ENCODE measurements at regions not wholly inside any gene's neighbourhood (a gene's known extent, or its start where the extent isn't known, plus 50 kb on each side); places are given as distances from the start of the nearest gene placed in this dataset.
"Not testable (repeated sequence)": the region's sequence is repeated elsewhere in the genome, so short reads cannot be mapped to it uniquely, and the experiment has no call there.

DNA sequence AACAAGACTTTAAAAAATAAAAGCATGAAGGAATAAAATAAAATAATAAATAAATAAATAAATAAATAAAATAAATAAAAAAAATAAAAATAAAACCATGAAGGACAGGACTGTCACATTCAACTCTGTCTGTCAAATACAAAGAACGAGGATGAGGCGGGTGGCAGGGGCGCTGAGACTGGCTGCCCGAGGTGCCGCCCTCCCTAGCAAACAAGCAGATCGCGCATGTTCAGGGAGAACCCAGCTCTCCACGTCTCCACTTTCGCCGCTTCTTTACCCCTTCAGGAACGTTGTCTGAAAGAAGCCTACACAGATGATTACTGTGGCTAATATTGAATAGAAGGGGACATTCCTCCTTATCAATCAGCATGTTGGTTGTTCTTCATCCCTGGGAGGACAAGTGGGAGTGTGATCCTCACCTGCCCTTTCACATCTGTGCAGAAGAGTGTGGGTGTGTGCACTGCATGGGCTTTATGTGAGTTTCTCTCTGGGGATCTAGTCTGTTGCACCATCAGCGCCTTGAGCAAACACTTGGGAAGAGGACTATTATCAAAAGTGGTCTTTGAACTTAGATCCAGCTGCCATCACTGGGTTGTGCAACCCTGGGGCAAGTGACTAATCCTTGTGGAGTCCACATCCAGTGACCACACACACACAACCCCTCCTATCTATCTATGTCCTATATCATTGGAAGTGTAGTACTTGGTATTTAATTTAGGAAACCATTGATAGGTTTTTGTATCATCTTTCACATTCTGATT is 399.2 kb downstream of the IRX2 start:
- Histone ChIP-seq H3K27ac (no peak overlapping the region), H3K36me3 (no peaks in the 10 kb centered on the region), H3K4me1 (no peaks in the 10 kb centered on the region), H3K27me3 (no peaks in the 10 kb centered on the region), H3K9me3 (peaks cover 0 to 13% of the 10 kb centered on the region in 2 donors), H3K4me3 (no peak overlapping the region)
- peak; percentile 44 for DNase-seq (ENCODE audit: low spot score)
- TF ChIP-seq, protein P1, sequence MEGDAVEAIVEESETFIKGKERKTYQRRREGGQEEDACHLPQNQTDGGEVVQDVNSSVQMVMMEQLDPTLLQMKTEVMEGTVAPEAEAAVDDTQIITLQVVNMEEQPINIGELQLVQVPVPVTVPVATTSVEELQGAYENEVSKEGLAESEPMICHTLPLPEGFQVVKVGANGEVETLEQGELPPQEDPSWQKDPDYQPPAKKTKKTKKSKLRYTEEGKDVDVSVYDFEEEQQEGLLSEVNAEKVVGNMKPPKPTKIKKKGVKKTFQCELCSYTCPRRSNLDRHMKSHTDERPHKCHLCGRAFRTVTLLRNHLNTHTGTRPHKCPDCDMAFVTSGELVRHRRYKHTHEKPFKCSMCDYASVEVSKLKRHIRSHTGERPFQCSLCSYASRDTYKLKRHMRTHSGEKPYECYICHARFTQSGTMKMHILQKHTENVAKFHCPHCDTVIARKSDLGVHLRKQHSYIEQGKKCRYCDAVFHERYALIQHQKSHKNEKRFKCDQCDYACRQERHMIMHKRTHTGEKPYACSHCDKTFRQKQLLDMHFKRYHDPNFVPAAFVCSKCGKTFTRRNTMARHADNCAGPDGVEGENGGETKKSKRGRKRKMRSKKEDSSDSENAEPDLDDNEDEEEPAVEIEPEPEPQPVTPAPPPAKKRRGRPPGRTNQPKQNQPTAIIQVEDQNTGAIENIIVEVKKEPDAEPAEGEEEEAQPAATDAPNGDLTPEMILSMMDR (IDR thresholded peaks at IDR 0.05) = no peak

GRCh38 chr5:2349768-2350167 is 401.7 kb downstream of the IRX2 start:
- not testable (repeated sequence) for H3K36me3 ChIP-seq; H3K27me3 ChIP-seq; DNase-seq (ENCODE audit: low spot score); H3K4me3 ChIP-seq; H3K27ac ChIP-seq; H3K4me1 ChIP-seq
- H3K9me3 ChIP-seq = peaks cover 0 to 13% of the 10 kb centered on the region in 2 donors

DNA sequence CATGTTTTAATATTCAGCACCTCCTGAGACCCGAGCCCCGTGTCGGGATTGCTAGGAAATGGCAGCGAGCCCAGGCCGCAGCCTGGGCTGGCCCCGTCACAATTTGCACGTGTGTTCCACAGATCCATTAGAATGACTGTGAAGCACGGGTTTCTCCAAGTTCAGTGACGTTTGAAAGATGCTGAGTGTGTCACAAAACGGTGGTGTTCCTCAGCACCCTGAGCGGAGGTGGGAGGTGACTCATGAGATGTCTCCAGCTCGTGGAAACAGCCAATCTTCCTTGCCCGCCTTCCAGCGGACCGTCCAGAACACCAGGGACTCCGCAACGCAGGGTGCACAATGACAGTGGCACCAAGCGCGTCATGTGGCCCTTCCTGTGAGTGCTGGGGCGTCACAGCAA is 412.8 kb downstream of the IRX2 start:
- no peaks in the 10 kb centered on the region for H3K4me1 ChIP-seq
- no peak overlapping the region for H3K27ac ChIP-seq
- no peak overlapping the region for H3K4me3 ChIP-seq
- TF ChIP-seq, protein P1 (IDR thresholded peaks at IDR 0.05) = no peak
- H3K9me3 ChIP-seq = no peaks in the 10 kb centered on the region
- no peaks in the 10 kb centered on the region for H3K36me3 ChIP-seq
- no peak for DNase-seq (ENCODE audit: low spot score)
- H3K27me3 ChIP-seq = no peaks in the 10 kb centered on the region

GRCh38 chr5:2335733-2336515 is 415.6 kb downstream of the IRX2 start:
- DNase-seq (ENCODE audit: low spot score) = peak; percentile 50
- H3K27me3 ChIP-seq = no peaks in the 10 kb centered on the region
- TF ChIP-seq, protein P1 (IDR thresholded peaks at IDR 0.05) = no peak
- no peaks in the 10 kb centered on the region for H3K36me3 ChIP-seq
- H3K27ac ChIP-seq = no peak overlapping the region
- no peaks in the 10 kb centered on the region for H3K9me3 ChIP-seq
- H3K4me3 ChIP-seq = no peak overlapping the region
- no peaks in the 10 kb centered on the region for H3K4me1 ChIP-seq

GRCh38 chr5:2335125-2335732 is 416.2 kb downstream of the IRX2 start:
- no peaks in the 10 kb centered on the region for H3K27me3 ChIP-seq
- peak; percentile 32 for DNase-seq (ENCODE audit: low spot score)
- TF ChIP-seq, protein P1 (IDR thresholded peaks at IDR 0.05) = no peak
- H3K4me3 ChIP-seq = no peak overlapping the region
- H3K9me3 ChIP-seq = no peaks in the 10 kb centered on the region
- no peaks in the 10 kb centered on the region for H3K36me3 ChIP-seq
- H3K4me1 ChIP-seq = no peaks in the 10 kb centered on the region
- H3K27ac ChIP-seq = no peak overlapping the region

- peak; percentile 34 for DNase-seq (ENCODE audit: low spot score)
- no peaks in the 10 kb centered on the region for H3K27me3 ChIP-seq
- no peak overlapping the region for H3K4me3 ChIP-seq
- H3K9me3 ChIP-seq = no peaks in the 10 kb centered on the region
- H3K27ac ChIP-seq = no peak overlapping the region
- H3K36me3 ChIP-seq = no peaks in the 10 kb centered on the region
- no peaks in the 10 kb centered on the region for H3K4me1 ChIP-seq
- TF ChIP-seq, protein P1 (IDR thresholded peaks at IDR 0.05) = no peak
Measured at GRCh38 chr5:2334719-2335118, 416.8 kb downstream of the IRX2 start.
